Mesenchymal stem cell (in vitro differentiated cells and primary cell): ENCODE measurements at regions not wholly inside any gene's neighbourhood (a gene's known extent, or its start where the extent isn't known, plus 50 kb on each side); places are given as distances from the start of the nearest gene placed in this dataset.

Experiments used
- DNase-seq: peaks from one replicate; pipeline ENCODE4 v3.0.0-alpha.2; 2013
- H2AFZ ChIP-seq: one replicate; pipeline ENCODE4 v1.6.1; 2013; ENCODE audit warnings: low read depth, mild to moderate bottlenecking, control low read depth, inconsistent platforms, low read length, moderate library complexity
- H2AK5ac ChIP-seq: 2 replicates; pipeline ENCODE4 v1.6.1; 2013; ENCODE audit warnings: low read length, moderate library complexity, mild to moderate bottlenecking, inconsistent platforms; ENCODE audit not compliant: severe bottlenecking
- H2BK120ac ChIP-seq: one replicate; pipeline ENCODE4 v1.6.1; 2013; ENCODE audit warnings: low read depth, mild to moderate bottlenecking, inconsistent platforms, low read length, moderate library complexity
- H2BK12ac ChIP-seq, 2 experiments: one replicate each; pipeline ENCODE4 v1.6.1; 2013; ENCODE audit warnings: inconsistent platforms in 2 of 2, low read length in 2 of 2, mild to moderate bottlenecking in 2 of 2, moderate library complexity in 2 of 2, control low read depth in 1 of 2
- H2BK15ac ChIP-seq: one replicate; pipeline ENCODE4 v1.6.1; 2013; ENCODE audit warnings: mild to moderate bottlenecking, low read depth, inconsistent platforms; ENCODE audit not compliant: poor library complexity, severe bottlenecking
- H2BK5ac ChIP-seq: 2 replicates; pipeline ENCODE4 v1.6.1; 2013; ENCODE audit warnings: low read depth, mild to moderate bottlenecking, low read length, control low read depth, inconsistent platforms; ENCODE audit not compliant: poor library complexity, severe bottlenecking
- H3K14ac ChIP-seq, 2 experiments: one replicate each; pipeline ENCODE4 v1.6.1; 2013; ENCODE audit warnings: inconsistent platforms in 2 of 2, low read length in 2 of 2, control low read depth in 1 of 2, mild to moderate bottlenecking in 1 of 2, moderate library complexity in 1 of 2
- H3K18ac ChIP-seq, 2 experiments: one replicate each; pipeline ENCODE4 v1.6.1; 2013; ENCODE audit warnings: inconsistent platforms in 2 of 2, low read length in 2 of 2, control low read depth in 1 of 2, low read depth in 1 of 2, mild to moderate bottlenecking in 1 of 2
- H3K23ac ChIP-seq, 2 experiments: one replicate each; pipeline ENCODE4 v1.6.1; 2013; ENCODE audit warnings: inconsistent platforms in 2 of 2, low read length in 2 of 2, mild to moderate bottlenecking in 2 of 2, moderate library complexity in 2 of 2, control low read depth in 1 of 2
- H3K27ac ChIP-seq: 2 replicates; pipeline ENCODE4 v1.5.1; 2013; ENCODE audit warnings: mild to moderate bottlenecking, moderate library complexity, low read length, control low read depth, inconsistent platforms; ENCODE audit not compliant: poor library complexity, severe bottlenecking
- H3K27me3 ChIP-seq, 2 experiments: 2 replicates each; pipeline versions ENCODE4 v1.6.1 to v1.7.0; 2013; ENCODE audit warnings: low read length in 2 of 2, mild to moderate bottlenecking in 2 of 2, moderate library complexity in 2 of 2, control low read depth in 1 of 2, inconsistent platforms in 1 of 2; ENCODE audit not compliant: control insufficient read depth in 1 of 2, insufficient read depth in 1 of 2
- H3K36me3 ChIP-seq, 2 experiments: 2 replicates each; pipeline versions ENCODE4 v1.6.1 to v1.7.0; 2013; ENCODE audit warnings: low read length in 2 of 2, control low read depth in 1 of 2, inconsistent platforms in 1 of 2, low read depth in 1 of 2, mild to moderate bottlenecking in 1 of 2; ENCODE audit not compliant: insufficient read depth in 2 of 2, control insufficient read depth in 1 of 2
- H3K4ac ChIP-seq, 2 experiments: one replicate each; pipeline ENCODE4 v1.6.1; 2013; ENCODE audit warnings: inconsistent platforms in 2 of 2, low read length in 2 of 2, mild to moderate bottlenecking in 2 of 2, moderate library complexity in 2 of 2, control low read depth in 1 of 2, low read depth in 1 of 2
- H3K4me1 ChIP-seq: 2 replicates; pipeline ENCODE4 v1.6.1; 2013; ENCODE audit warnings: low read depth, low read length, control low read depth; ENCODE audit not compliant: control insufficient read depth, insufficient read depth
- H3K4me2 ChIP-seq: 2 replicates; pipeline ENCODE4 v1.6.1; 2013; ENCODE audit warnings: low read length, mild to moderate bottlenecking, inconsistent platforms; ENCODE audit not compliant: poor library complexity, severe bottlenecking
- H3K4me3 ChIP-seq, 2 experiments: 2 replicates each; pipeline versions ENCODE4 v1.5.1 to v1.7.0; 2013; ENCODE audit warnings: low read length in 2 of 2, mild to moderate bottlenecking in 2 of 2, control low read depth in 1 of 2, low read depth in 1 of 2; ENCODE audit not compliant: insufficient read depth in 1 of 2
- H3K79me1 ChIP-seq: replicated peaks from 2 replicates; pipeline ENCODE4 v1.6.1; 2013; ENCODE audit warnings: mild to moderate bottlenecking, control low read depth, low read length, inconsistent platforms; ENCODE audit not compliant: poor library complexity, severe bottlenecking
- H3K9ac ChIP-seq: 2 replicates; pipeline ENCODE4 v1.7.0; 2013; ENCODE audit warnings: mild to moderate bottlenecking, low read length, moderate library complexity
- H3K9me3 ChIP-seq: 2 replicates; pipeline ENCODE4 v1.7.0; 2013; ENCODE audit warnings: mild to moderate bottlenecking, low read length; ENCODE audit not compliant: control insufficient read depth
- H4K8ac ChIP-seq: one replicate; pipeline ENCODE4 v1.6.1; 2013; ENCODE audit warnings: inconsistent platforms, mild to moderate bottlenecking, low read length, moderate library complexity
- H4K91ac ChIP-seq: one replicate; pipeline ENCODE4 v1.6.1; 2013; ENCODE audit warnings: mild to moderate bottlenecking, low read length, inconsistent platforms
- WGBS: methylation state at CpG from one replicate; pipeline ENCODE4 v1.1.7; 2013; ENCODE audit warnings: mixed read lengths; 5-methylcytosine and 5-hydroxymethylcytosine counted together

DNA sequence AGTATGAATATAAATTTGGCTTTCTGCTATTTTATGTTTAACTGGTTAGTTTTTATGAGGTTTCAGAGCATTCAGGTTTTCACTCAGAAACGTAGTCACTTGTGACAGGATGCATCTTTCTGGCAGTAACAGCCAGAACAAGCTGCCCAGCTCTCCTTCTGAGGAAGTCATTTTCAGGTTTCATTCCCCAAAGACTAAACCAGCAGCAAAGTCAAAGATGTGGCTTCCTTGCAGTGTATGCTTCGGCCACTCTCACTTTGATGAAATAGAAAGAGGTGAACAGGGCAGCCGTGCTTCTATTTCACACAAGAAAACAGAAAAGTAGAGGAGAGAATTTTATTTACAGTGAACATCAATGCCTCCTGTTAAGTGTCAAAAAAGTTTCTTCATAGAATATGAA lies 469.1 kb downstream of the BTBD3 start:
- Histone ChIP-seq H3K14ac (no peak overlapping the region), H2BK120ac (no peak overlapping the region), H2BK15ac (no peak overlapping the region), H2BK5ac (no peak overlapping the region), H3K27me3 (no peaks in the 10 kb centered on the region), H3K27ac (no peak overlapping the region), H2BK12ac (no peak overlapping the region), H4K91ac (no peak overlapping the region), H3K79me1 (no peaks in the 10 kb centered on the region), H3K9me3 (peaks cover 3% of the 10 kb centered on the region), H3K23ac (no peak overlapping the region), H3K4me3 (no peak overlapping the region), H2AFZ (no peak overlapping the region), H3K36me3 (no peaks in the 10 kb centered on the region), H3K18ac (no peak overlapping the region), H3K4ac (no peak overlapping the region), H4K8ac (no peak overlapping the region), H2AK5ac (no peak overlapping the region), H3K9ac (no peak overlapping the region), H3K4me2 (no peak overlapping the region), H3K4me1 (no peaks in the 10 kb centered on the region)
- WGBS = 69% methylated on average over 2 of the region's 3 CpGs
- no peak for DNase-seq

DNA sequence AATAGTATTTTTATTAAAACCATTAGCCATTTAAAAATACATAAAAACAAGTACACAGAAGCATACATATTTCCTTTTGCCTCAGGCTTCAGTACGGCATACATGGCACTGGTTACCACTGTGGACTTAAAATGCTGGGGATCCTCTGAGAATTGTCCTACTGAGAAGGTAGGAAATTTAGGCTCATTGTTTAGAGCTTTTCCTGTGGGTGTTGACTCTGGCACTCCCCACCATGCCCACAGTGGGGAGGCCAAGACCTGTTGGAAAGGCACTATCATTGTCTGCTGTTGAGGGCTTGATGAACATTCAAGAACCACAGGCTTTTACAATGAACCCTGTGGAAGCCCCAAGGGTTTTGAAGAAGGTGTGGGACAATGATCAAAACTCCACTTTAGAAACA lies 473.4 kb downstream of the BTBD3 start:
- H3K9ac ChIP-seq = no peak overlapping the region
- H2BK120ac ChIP-seq = no peak overlapping the region
- H2BK5ac ChIP-seq = no peak overlapping the region
- no peak overlapping the region for H3K23ac ChIP-seq
- no peak overlapping the region for H3K4me2 ChIP-seq
- no peak overlapping the region for H3K4ac ChIP-seq
- no peaks in the 10 kb centered on the region for H3K79me1 ChIP-seq
- no peak overlapping the region for H3K14ac ChIP-seq
- no peak overlapping the region for H2BK12ac ChIP-seq
- no peak overlapping the region for H3K4me3 ChIP-seq
- no peaks in the 10 kb centered on the region for H3K27me3 ChIP-seq
- no peak overlapping the region for H4K91ac ChIP-seq
- H3K4me1 ChIP-seq = no peaks in the 10 kb centered on the region
- H4K8ac ChIP-seq = no peak overlapping the region
- no peak overlapping the region for H2AFZ ChIP-seq
- no peak for DNase-seq
- 100% methylated on average over 1 of the region's 1 CpG for WGBS
- H3K9me3 ChIP-seq = peaks cover 3% of the 10 kb centered on the region
- H2BK15ac ChIP-seq = no peak overlapping the region
- no peaks in the 10 kb centered on the region for H3K36me3 ChIP-seq
- H3K18ac ChIP-seq = no peak overlapping the region
- no peak overlapping the region for H3K27ac ChIP-seq
- no peak overlapping the region for H2AK5ac ChIP-seq

DNA sequence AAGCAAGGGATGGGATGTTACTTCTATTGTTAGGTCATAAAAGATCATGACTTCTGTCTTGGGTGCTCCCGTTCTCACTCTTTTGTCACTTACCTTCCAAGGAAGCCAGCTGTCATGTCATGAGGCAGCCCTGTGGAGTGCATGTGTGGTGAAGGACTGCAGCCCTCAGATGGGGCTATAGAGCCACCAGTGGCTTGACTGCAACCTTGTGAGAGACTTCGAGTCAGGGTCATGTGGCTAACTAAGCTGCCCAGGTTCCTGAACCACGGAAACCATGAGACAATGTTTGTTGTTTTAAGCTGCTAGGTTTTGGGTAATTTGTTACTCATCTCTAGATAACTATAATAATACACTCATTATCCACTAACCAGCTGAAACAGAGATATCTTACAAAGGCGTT lies 477.1 kb downstream of the BTBD3 start:
- H3K79me1 ChIP-seq = no peaks in the 10 kb centered on the region
- no peak overlapping the region for H3K23ac ChIP-seq
- H3K9ac ChIP-seq = no peak overlapping the region
- no peaks in the 10 kb centered on the region for H3K36me3 ChIP-seq
- H3K9me3 ChIP-seq = peaks cover 3% of the 10 kb centered on the region
- H3K4ac ChIP-seq = no peak overlapping the region
- no peak overlapping the region for H2BK120ac ChIP-seq
- H2AFZ ChIP-seq = no peak overlapping the region
- no peak overlapping the region for H2BK15ac ChIP-seq
- no peak overlapping the region for H3K4me3 ChIP-seq
- WGBS = 88% methylated on average over 2 of the region's 4 CpGs
- no peaks in the 10 kb centered on the region for H3K27me3 ChIP-seq
- no peak for DNase-seq
- H3K18ac ChIP-seq = no peak overlapping the region
- H2AK5ac ChIP-seq = no peak overlapping the region
- H2BK12ac ChIP-seq = no peak overlapping the region
- no peak overlapping the region for H3K4me2 ChIP-seq
- no peaks in the 10 kb centered on the region for H3K4me1 ChIP-seq
- no peak overlapping the region for H2BK5ac ChIP-seq
- H4K8ac ChIP-seq = no peak overlapping the region
- no peak overlapping the region for H3K27ac ChIP-seq
- no peak overlapping the region for H3K14ac ChIP-seq
- H4K91ac ChIP-seq = no peak overlapping the region

DNA sequence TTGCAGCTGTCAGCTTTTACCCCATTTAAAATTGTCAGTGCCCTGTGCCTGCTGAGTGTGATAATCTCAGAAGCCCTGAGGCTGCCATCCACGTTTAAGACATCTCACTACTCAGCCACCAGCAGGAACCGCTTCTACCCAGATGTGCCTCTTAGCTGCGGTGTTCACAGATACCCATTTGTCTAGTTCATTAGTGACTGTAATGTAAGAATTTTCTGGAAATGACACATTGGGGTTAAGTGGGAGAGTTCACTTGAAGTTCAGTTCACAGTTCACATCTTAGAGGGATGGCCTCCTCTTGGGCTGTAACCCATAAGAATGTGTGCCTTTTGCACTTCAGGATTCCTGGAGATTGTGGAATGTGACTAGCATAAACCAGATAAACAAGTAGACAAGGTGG lies 477.7 kb downstream of the BTBD3 start:
- Histone ChIP-seq H3K9ac (no peak overlapping the region), H3K36me3 (no peaks in the 10 kb centered on the region), H3K9me3 (peaks cover 3% of the 10 kb centered on the region), H2BK120ac (no peak overlapping the region), H2BK12ac (no peak overlapping the region), H3K4me2 (no peak overlapping the region), H3K4ac (no peak overlapping the region), H3K18ac (no peak overlapping the region), H3K14ac (no peak overlapping the region), H3K27ac (no peak overlapping the region), H4K8ac (no peak overlapping the region), H2AK5ac (no peak overlapping the region), H3K4me3 (no peak overlapping the region), H3K27me3 (no peaks in the 10 kb centered on the region), H3K4me1 (no peaks in the 10 kb centered on the region), H4K91ac (no peak overlapping the region), H3K79me1 (no peaks in the 10 kb centered on the region), H3K23ac (no peak overlapping the region), H2BK15ac (no peak overlapping the region), H2AFZ (no peak overlapping the region), H2BK5ac (no peak overlapping the region)
- DNase-seq = no peak
- 52% methylated on average over 3 of the region's 3 CpGs for WGBS
